WTC11 (cell line): ENCODE measurements at regions not wholly inside any gene's neighbourhood (a gene's known extent, or its start where the extent isn't known, plus 50 kb on each side); places are given as distances from the start of the nearest gene placed in this dataset.

Source experiments
- ATAC-seq: fragments of 200-7000 bp; cut with Tn5 transposase; 2 replicates; pipeline ENCODE4 v1.10.0; 2021; ENCODE audit warnings: mild to moderate bottlenecking, moderate library complexity
- CTCF ChIA-PET: fragments of 300-600 bp; sonication (Branson Sonifier 250); formaldehyde crosslinking; loops from one replicate; lab custom pipeline; 2021; ENCODE audit warnings: antibody characterized with exemption; lab: Charles Lee
- POLR2A ChIA-PET: fragments of 350-600 bp; sonication (Branson Sonifier 250); formaldehyde crosslinking; loops from one replicate; lab custom pipeline; 2021; ENCODE audit warnings: antibody characterized with exemption; lab: Charles Lee
- DNase-seq: peaks from one replicate; pipeline ENCODE4 v3.0.0; 2021; ENCODE audit warnings: low spot score
- H3K27ac Mint-ChIP-seq: 2 replicates; pipeline ENCODE4 v1.8.0; 2021; ENCODE audit warnings: mixed read lengths
- H3K27me3 Mint-ChIP-seq: 2 replicates; pipeline ENCODE4 v1.8.0; 2021; ENCODE audit warnings: low read depth, mild to moderate bottlenecking, moderate library complexity, mixed read lengths
- H3K36me3 Mint-ChIP-seq: 2 replicates; pipeline ENCODE4 v1.8.0; 2021; ENCODE audit warnings: mixed read lengths
- H3K4me1 Mint-ChIP-seq: 2 replicates; pipeline ENCODE4 v1.8.0; 2022; ENCODE audit warnings: mixed read lengths
- H3K4me3 Mint-ChIP-seq: 2 replicates; pipeline ENCODE4 v1.8.0; 2021; ENCODE audit warnings: mild to moderate bottlenecking, moderate library complexity, mixed read lengths
- H3K9me3 Mint-ChIP-seq: 2 replicates; pipeline ENCODE4 v1.8.0; 2021; ENCODE audit warnings: mixed read lengths
- AR ChIP-seq: fragments of 250-450 bp; sonication (Bioruptor Pico); IDR thresholded peaks from 2 replicates; pipeline ENCODE4 v1.9.0; 2021; ENCODE audit warnings: mild to moderate bottlenecking
- ATF1 ChIP-seq: sonication (generic); formaldehyde crosslinking; IDR thresholded peaks from 2 replicates; pipeline ENCODE4 v1.8.1; 2023; ENCODE audit warnings: mild to moderate bottlenecking, moderate library complexity, missing genetic modification reagents
- E2F4 ChIP-seq: sonication (generic); formaldehyde crosslinking; IDR thresholded peaks from 2 replicates; pipeline ENCODE4 v1.8.1; 2022; ENCODE audit warnings: low read depth, mild to moderate bottlenecking, moderate library complexity, missing genetic modification reagents, borderline replicate concordance
- FOXJ3 ChIP-seq: sonication (generic); formaldehyde crosslinking; IDR thresholded peaks from 2 replicates; pipeline ENCODE4 v1.9.0; 2021; ENCODE audit warnings: missing genetic modification reagents, mild to moderate bottlenecking, borderline replicate concordance
- GABPB1 ChIP-seq: sonication (generic); formaldehyde crosslinking; IDR thresholded peaks from 2 replicates; pipeline ENCODE4 v1.8.1; 2023; ENCODE audit warnings: mild to moderate bottlenecking, missing genetic modification reagents
- RORB ChIP-seq: fragments of 250-450 bp; sonication (Bioruptor Pico); IDR thresholded peaks from 2 replicates; pipeline ENCODE4 v1.9.0; 2021; ENCODE audit warnings: mild to moderate bottlenecking
- SP1 ChIP-seq: sonication (generic); formaldehyde crosslinking; conservative IDR thresholded peaks from 2 replicates; pipeline ENCODE4 v1.8.1; 2022; ENCODE audit warnings: missing genetic modification reagents
- TEAD4 ChIP-seq: sonication (generic); formaldehyde crosslinking; IDR thresholded peaks from 2 replicates; pipeline ENCODE4 v1.8.0; 2022; ENCODE audit warnings: mild to moderate bottlenecking, missing genetic modification reagents
- ZBTB21 ChIP-seq: sonication (generic); formaldehyde crosslinking; IDR thresholded peaks from 2 replicates; pipeline ENCODE4 v1.8.1; 2023; ENCODE audit warnings: mild to moderate bottlenecking, missing genetic modification reagents, borderline replicate concordance
- ZNF121 ChIP-seq: sonication (generic); formaldehyde crosslinking; IDR thresholded peaks from 2 replicates; pipeline ENCODE4 v1.8.0; 2023; ENCODE audit warnings: missing genetic modification reagents
- ZNF425 ChIP-seq: fragments of 250-450 bp; sonication (Bioruptor Pico); conservative IDR thresholded peaks from 2 replicates; pipeline ENCODE4 v1.9.0; 2021; ENCODE audit warnings: mild to moderate bottlenecking
- ZNF671 ChIP-seq: fragments of 250-450 bp; sonication (Bioruptor Pico); IDR thresholded peaks from 2 replicates; pipeline ENCODE4 v1.8.0; 2021; ENCODE audit warnings: mild to moderate bottlenecking
- TF ChIP-seq, protein P1 (sequence below): sonication (generic); formaldehyde crosslinking; IDR thresholded peaks from 2 replicates; pipeline ENCODE4 v1.8.1; 2023; ENCODE audit warnings: mild to moderate bottlenecking, missing genetic modification reagents, borderline replicate concordance
- TF ChIP-seq, protein P2 (sequence below): sonication (generic); formaldehyde crosslinking; IDR thresholded peaks from 2 replicates; pipeline ENCODE4 v1.8.0; 2023; ENCODE audit warnings: mild to moderate bottlenecking, missing genetic modification reagents
- TF ChIP-seq, protein P3 (sequence below): fragments of 250-450 bp; sonication (Bioruptor Pico); IDR thresholded peaks from 2 replicates; pipeline ENCODE4 v1.9.0; 2021; ENCODE audit warnings: mild to moderate bottlenecking, borderline replicate concordance

- TF ChIP-seq ZNF425 = no peak
- TF ChIP-seq FOXJ3 = no peak
- no peak for TF ChIP-seq RORB (CRISPR knock-in tag)
- no peak for TF ChIP-seq ATF1 (CRISPR knock-in tag)
- TF ChIP-seq, protein P1, sequence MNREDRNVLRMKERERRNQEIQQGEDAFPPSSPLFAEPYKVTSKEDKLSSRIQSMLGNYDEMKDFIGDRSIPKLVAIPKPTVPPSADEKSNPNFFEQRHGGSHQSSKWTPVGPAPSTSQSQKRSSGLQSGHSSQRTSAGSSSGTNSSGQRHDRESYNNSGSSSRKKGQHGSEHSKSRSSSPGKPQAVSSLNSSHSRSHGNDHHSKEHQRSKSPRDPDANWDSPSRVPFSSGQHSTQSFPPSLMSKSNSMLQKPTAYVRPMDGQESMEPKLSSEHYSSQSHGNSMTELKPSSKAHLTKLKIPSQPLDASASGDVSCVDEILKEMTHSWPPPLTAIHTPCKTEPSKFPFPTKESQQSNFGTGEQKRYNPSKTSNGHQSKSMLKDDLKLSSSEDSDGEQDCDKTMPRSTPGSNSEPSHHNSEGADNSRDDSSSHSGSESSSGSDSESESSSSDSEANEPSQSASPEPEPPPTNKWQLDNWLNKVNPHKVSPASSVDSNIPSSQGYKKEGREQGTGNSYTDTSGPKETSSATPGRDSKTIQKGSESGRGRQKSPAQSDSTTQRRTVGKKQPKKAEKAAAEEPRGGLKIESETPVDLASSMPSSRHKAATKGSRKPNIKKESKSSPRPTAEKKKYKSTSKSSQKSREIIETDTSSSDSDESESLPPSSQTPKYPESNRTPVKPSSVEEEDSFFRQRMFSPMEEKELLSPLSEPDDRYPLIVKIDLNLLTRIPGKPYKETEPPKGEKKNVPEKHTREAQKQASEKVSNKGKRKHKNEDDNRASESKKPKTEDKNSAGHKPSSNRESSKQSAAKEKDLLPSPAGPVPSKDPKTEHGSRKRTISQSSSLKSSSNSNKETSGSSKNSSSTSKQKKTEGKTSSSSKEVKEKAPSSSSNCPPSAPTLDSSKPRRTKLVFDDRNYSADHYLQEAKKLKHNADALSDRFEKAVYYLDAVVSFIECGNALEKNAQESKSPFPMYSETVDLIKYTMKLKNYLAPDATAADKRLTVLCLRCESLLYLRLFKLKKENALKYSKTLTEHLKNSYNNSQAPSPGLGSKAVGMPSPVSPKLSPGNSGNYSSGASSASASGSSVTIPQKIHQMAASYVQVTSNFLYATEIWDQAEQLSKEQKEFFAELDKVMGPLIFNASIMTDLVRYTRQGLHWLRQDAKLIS (CRISPR knock-in tag) = no peak
- TF ChIP-seq E2F4 (CRISPR knock-in tag) = no peak
- TF ChIP-seq, protein P2, sequence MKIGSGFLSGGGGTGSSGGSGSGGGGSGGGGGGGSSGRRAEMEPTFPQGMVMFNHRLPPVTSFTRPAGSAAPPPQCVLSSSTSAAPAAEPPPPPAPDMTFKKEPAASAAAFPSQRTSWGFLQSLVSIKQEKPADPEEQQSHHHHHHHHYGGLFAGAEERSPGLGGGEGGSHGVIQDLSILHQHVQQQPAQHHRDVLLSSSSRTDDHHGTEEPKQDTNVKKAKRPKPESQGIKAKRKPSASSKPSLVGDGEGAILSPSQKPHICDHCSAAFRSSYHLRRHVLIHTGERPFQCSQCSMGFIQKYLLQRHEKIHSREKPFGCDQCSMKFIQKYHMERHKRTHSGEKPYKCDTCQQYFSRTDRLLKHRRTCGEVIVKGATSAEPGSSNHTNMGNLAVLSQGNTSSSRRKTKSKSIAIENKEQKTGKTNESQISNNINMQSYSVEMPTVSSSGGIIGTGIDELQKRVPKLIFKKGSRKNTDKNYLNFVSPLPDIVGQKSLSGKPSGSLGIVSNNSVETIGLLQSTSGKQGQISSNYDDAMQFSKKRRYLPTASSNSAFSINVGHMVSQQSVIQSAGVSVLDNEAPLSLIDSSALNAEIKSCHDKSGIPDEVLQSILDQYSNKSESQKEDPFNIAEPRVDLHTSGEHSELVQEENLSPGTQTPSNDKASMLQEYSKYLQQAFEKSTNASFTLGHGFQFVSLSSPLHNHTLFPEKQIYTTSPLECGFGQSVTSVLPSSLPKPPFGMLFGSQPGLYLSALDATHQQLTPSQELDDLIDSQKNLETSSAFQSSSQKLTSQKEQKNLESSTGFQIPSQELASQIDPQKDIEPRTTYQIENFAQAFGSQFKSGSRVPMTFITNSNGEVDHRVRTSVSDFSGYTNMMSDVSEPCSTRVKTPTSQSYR (CRISPR knock-in tag) = no peak
- no peak for TF ChIP-seq GABPB1
- TF ChIP-seq, all 79 proteins: peak for 0
Observed at GRCh38 chr2:138440759-138441158, 60.8 kb upstream of the SPOPL start (continued).

- Mint-ChIP-seq H3K27me3 (no peaks in the 10 kb centered on the region), H3K36me3 (no peaks in the 10 kb centered on the region), H3K27ac (no peak overlapping the region), H3K9me3 (no peaks in the 10 kb centered on the region), H3K4me1 (no peaks in the 10 kb centered on the region), H3K4me3 (no peak overlapping the region)
- ChIA-PET CTCF (no interaction called here), POLR2A (no interaction called here)
- no peak for ATAC-seq
- no peak for DNase-seq
- no peak for TF ChIP-seq TEAD4 (CRISPR knock-in tag)
- TF ChIP-seq AR (CRISPR knock-in tag) = no peak
- TF ChIP-seq, protein P1 (CRISPR knock-in tag) = no peak
- TF ChIP-seq ZNF121 (CRISPR knock-in tag) = no peak
- TF ChIP-seq ZNF671 (CRISPR knock-in tag) = no peak
- TF ChIP-seq ZBTB21 = no peak
- TF ChIP-seq, protein P3, sequence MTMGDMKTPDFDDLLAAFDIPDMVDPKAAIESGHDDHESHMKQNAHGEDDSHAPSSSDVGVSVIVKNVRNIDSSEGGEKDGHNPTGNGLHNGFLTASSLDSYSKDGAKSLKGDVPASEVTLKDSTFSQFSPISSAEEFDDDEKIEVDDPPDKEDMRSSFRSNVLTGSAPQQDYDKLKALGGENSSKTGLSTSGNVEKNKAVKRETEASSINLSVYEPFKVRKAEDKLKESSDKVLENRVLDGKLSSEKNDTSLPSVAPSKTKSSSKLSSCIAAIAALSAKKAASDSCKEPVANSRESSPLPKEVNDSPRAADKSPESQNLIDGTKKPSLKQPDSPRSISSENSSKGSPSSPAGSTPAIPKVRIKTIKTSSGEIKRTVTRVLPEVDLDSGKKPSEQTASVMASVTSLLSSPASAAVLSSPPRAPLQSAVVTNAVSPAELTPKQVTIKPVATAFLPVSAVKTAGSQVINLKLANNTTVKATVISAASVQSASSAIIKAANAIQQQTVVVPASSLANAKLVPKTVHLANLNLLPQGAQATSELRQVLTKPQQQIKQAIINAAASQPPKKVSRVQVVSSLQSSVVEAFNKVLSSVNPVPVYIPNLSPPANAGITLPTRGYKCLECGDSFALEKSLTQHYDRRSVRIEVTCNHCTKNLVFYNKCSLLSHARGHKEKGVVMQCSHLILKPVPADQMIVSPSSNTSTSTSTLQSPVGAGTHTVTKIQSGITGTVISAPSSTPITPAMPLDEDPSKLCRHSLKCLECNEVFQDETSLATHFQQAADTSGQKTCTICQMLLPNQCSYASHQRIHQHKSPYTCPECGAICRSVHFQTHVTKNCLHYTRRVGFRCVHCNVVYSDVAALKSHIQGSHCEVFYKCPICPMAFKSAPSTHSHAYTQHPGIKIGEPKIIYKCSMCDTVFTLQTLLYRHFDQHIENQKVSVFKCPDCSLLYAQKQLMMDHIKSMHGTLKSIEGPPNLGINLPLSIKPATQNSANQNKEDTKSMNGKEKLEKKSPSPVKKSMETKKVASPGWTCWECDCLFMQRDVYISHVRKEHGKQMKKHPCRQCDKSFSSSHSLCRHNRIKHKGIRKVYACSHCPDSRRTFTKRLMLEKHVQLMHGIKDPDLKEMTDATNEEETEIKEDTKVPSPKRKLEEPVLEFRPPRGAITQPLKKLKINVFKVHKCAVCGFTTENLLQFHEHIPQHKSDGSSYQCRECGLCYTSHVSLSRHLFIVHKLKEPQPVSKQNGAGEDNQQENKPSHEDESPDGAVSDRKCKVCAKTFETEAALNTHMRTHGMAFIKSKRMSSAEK = no peak
- TF ChIP-seq SP1 = no peak
Observed at GRCh38 chr2:138441916-138442315, 59.7 kb upstream of the SPOPL start.
